ENCODE measurements at regions not wholly inside any gene's neighbourhood (a gene's known extent, or its start where the extent isn't known, plus 50 kb on each side); places are given as distances from the start of the nearest gene placed in this dataset.

DNA sequence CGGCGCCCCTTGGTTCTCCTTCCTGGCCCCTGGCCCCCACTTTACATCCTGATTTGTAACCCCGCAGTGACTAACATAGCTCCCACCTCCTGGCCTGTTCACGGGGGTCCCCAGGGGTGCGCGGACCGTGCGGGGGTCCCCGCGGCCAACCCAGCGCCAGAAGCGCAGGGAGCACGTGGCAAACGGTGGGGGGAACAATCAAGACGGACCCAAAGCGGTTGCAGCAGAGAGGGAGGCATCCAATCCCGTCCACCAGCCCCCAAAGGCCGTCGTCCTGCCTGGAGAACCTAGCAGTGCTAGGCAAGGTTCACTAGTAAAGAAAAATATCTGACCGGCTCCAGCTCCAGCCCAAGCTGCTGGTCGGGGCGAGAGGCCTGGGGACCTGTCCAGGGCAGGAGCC lies 201.5 kb downstream of the AUH start:
- no peak for TF ChIP-seq GLIS3 (CRISPR knock-in tag; IDR thresholded peaks at IDR 0.05)
- no peak for TF ChIP-seq OSR1 (CRISPR knock-in tag; IDR thresholded peaks at IDR 0.05)
- no peak for TF ChIP-seq ZFP3 (CRISPR knock-in tag; IDR thresholded peaks at IDR 0.05)
- no peak for TF ChIP-seq TCF4 (CRISPR knock-in tag; IDR thresholded peaks at IDR 0.05; ENCODE audit: borderline replicate concordance)
- no peak for TF ChIP-seq ISL1 (CRISPR knock-in tag; IDR thresholded peaks at IDR 0.05)
- no peak for TF ChIP-seq ESRRG (CRISPR knock-in tag; IDR thresholded peaks at IDR 0.05)
- no peak for TF ChIP-seq ZFP30 (CRISPR knock-in tag; IDR thresholded peaks at IDR 0.05)
- no peak for TF ChIP-seq ARNTL (CRISPR knock-in tag; IDR thresholded peaks at IDR 0.05; ENCODE audit: borderline replicate concordance, low read depth)
- TF ChIP-seq BACH2 (CRISPR knock-in tag; IDR thresholded peaks at IDR 0.05; ENCODE audit: borderline replicate concordance), result no peak
- TF ChIP-seq ZNF8 (CRISPR knock-in tag; IDR thresholded peaks at IDR 0.05), result no peak
- no peak for ATAC-seq

DNA sequence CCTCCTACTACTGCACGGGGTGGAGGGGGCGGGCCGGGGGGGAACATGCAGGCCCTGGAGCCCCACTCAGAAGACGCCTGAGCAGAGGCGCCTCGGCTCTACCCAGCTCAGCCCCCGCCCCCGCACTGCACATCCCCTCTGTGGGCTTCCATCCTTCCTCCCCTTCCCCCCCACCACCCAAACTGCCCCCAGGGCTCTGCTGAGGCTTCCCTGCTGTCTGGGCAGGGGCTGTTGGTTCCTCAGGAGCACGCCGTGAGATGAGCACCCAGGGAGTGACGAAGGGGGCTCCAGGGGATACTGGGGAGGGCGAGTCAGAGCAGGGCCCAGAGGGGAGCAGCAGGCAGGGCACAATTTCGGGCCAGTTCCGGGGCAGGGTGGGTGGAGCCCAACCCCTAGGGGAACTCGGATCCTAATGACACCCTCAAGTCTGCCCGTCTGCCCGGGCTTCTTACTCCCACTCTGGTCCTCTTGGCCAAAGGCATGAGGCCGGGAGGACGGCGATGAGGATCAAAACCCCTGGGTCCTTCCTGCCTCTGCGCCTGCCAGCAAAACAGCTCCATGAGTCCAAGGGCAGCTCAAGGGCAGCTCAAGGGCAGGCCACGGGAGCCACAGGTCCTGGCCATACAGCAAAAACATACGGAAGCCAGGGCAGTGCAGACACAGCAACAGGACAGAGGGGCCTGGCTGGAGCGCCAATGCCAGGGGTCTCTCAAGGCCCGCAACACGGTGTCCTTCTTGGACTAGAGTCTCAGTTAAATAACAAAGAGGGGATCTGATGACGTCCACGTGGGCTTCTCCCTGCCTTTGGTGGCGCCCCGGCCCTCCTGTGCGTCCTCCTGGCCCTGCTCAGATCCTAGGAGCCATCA lies 200.9 kb downstream of the AUH start:
- TF ChIP-seq, protein P1, sequence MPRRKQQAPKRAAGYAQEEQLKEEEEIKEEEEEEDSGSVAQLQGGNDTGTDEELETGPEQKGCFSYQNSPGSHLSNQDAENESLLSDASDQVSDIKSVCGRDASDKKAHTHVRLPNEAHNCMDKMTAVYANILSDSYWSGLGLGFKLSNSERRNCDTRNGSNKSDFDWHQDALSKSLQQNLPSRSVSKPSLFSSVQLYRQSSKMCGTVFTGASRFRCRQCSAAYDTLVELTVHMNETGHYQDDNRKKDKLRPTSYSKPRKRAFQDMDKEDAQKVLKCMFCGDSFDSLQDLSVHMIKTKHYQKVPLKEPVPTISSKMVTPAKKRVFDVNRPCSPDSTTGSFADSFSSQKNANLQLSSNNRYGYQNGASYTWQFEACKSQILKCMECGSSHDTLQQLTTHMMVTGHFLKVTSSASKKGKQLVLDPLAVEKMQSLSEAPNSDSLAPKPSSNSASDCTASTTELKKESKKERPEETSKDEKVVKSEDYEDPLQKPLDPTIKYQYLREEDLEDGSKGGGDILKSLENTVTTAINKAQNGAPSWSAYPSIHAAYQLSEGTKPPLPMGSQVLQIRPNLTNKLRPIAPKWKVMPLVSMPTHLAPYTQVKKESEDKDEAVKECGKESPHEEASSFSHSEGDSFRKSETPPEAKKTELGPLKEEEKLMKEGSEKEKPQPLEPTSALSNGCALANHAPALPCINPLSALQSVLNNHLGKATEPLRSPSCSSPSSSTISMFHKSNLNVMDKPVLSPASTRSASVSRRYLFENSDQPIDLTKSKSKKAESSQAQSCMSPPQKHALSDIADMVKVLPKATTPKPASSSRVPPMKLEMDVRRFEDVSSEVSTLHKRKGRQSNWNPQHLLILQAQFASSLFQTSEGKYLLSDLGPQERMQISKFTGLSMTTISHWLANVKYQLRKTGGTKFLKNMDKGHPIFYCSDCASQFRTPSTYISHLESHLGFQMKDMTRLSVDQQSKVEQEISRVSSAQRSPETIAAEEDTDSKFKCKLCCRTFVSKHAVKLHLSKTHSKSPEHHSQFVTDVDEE (CRISPR knock-in tag; IDR thresholded peaks at IDR 0.05), result no peak
- TF ChIP-seq, protein P2, sequence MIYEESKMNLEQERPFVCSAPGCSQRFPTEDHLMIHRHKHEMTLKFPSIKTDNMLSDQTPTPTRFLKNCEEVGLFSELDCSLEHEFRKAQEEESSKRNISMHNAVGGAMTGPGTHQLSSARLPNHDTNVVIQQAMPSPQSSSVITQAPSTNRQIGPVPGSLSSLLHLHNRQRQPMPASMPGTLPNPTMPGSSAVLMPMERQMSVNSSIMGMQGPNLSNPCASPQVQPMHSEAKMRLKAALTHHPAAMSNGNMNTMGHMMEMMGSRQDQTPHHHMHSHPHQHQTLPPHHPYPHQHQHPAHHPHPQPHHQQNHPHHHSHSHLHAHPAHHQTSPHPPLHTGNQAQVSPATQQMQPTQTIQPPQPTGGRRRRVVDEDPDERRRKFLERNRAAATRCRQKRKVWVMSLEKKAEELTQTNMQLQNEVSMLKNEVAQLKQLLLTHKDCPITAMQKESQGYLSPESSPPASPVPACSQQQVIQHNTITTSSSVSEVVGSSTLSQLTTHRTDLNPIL (CRISPR knock-in tag; IDR thresholded peaks at IDR 0.05; ENCODE audit: low read depth), result no peak
- TF ChIP-seq BACH2 (CRISPR knock-in tag; IDR thresholded peaks at IDR 0.05; ENCODE audit: borderline replicate concordance), result no peak
- no peak for TF ChIP-seq ZC3H10 (CRISPR knock-in tag; IDR thresholded peaks at IDR 0.05)
- no peak for TF ChIP-seq CSDC2 (CRISPR knock-in tag; IDR thresholded peaks at IDR 0.05)
- no peak for TF ChIP-seq ESRRG (CRISPR knock-in tag; IDR thresholded peaks at IDR 0.05)
- no peak for TF ChIP-seq OSR1 (CRISPR knock-in tag; IDR thresholded peaks at IDR 0.05)
- TF ChIP-seq, protein P3, sequence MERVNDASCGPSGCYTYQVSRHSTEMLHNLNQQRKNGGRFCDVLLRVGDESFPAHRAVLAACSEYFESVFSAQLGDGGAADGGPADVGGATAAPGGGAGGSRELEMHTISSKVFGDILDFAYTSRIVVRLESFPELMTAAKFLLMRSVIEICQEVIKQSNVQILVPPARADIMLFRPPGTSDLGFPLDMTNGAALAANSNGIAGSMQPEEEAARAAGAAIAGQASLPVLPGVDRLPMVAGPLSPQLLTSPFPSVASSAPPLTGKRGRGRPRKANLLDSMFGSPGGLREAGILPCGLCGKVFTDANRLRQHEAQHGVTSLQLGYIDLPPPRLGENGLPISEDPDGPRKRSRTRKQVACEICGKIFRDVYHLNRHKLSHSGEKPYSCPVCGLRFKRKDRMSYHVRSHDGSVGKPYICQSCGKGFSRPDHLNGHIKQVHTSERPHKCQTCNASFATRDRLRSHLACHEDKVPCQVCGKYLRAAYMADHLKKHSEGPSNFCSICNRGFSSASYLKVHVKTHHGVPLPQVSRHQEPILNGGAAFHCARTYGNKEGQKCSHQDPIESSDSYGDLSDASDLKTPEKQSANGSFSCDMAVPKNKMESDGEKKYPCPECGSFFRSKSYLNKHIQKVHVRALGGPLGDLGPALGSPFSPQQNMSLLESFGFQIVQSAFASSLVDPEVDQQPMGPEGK (CRISPR knock-in tag; IDR thresholded peaks at IDR 0.05; ENCODE audit: borderline replicate concordance), result no peak
- no peak for TF ChIP-seq GLIS3 (CRISPR knock-in tag; IDR thresholded peaks at IDR 0.05)
- TF ChIP-seq, protein P4, sequence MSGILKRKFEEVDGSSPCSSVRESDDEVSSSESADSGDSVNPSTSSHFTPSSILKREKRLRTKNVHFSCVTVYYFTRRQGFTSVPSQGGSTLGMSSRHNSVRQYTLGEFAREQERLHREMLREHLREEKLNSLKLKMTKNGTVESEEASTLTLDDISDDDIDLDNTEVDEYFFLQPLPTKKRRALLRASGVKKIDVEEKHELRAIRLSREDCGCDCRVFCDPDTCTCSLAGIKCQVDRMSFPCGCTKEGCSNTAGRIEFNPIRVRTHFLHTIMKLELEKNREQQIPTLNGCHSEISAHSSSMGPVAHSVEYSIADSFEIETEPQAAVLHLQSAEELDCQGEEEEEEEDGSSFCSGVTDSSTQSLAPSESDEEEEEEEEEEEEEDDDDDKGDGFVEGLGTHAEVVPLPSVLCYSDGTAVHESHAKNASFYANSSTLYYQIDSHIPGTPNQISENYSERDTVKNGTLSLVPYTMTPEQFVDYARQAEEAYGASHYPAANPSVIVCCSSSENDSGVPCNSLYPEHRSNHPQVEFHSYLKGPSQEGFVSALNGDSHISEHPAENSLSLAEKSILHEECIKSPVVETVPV (CRISPR knock-in tag; IDR thresholded peaks at IDR 0.05), result no peak
- no peak for TF ChIP-seq PPARA (CRISPR knock-in tag; IDR thresholded peaks at IDR 0.05; ENCODE audit: borderline replicate concordance)
- TF ChIP-seq ISL1 (CRISPR knock-in tag; IDR thresholded peaks at IDR 0.05), result no peak
- TF ChIP-seq TOX (CRISPR knock-in tag; IDR thresholded peaks at IDR 0.05; ENCODE audit: borderline replicate concordance), result no peak
- no peak for TF ChIP-seq TCF4 (CRISPR knock-in tag; IDR thresholded peaks at IDR 0.05; ENCODE audit: borderline replicate concordance)
- no peak for TF ChIP-seq SNAI2 (CRISPR knock-in tag; IDR thresholded peaks at IDR 0.05)
- no peak for ATAC-seq

DNA sequence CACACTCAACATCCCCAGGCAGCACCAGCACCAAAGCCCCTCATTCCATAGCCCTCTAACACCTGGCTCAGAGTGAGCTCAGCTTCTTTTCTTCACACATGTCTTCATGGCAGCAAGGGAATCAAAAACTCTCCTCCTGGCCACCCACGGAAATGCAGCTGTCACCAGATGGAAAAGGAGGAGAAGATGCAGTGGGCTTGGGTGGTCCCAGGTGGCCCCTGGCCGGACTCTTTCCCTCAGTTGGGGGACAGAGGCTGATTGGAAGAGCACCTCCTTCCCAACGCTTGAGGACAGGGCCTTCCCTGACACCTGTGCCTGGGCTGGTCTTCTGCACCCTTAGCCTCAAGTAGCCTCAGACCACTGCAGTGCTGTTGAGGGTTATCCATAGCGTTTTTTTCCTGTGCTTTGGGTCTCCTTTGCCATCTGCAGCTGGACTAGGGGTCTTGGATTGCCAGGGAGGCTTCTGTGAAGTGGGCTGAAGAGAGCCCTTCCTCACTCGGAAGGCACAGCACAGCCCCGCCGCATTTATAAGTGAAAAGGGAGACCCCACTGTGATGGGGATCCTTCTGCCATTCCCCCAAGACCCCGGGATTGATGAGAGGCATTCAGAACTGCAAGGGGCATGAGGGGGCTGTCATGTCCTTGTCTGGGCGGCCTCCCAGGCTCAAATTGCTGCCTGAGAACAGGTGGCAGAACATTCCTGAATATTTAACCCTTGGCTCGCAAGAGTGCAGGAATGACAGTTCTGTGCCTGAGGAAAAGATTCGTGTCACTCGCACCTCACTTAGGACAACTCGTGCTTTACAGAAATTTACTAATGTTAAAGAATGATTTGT lies 200.0 kb downstream of the AUH start:
- no peak for ATAC-seq
- no peak for TF ChIP-seq PPARA (CRISPR knock-in tag; IDR thresholded peaks at IDR 0.05; ENCODE audit: borderline replicate concordance)
- no peak for TF ChIP-seq ESRRG (CRISPR knock-in tag; IDR thresholded peaks at IDR 0.05)
- TF ChIP-seq SNAI2 (CRISPR knock-in tag; IDR thresholded peaks at IDR 0.05), result no peak
- no peak for TF ChIP-seq ZNF70 (CRISPR knock-in tag; IDR thresholded peaks at IDR 0.05)
- no peak for TF ChIP-seq RARB (CRISPR knock-in tag; IDR thresholded peaks at IDR 0.05)
- no peak for TF ChIP-seq ZNF8 (CRISPR knock-in tag; IDR thresholded peaks at IDR 0.05)
- no peak for TF ChIP-seq ZC3H10 (CRISPR knock-in tag; IDR thresholded peaks at IDR 0.05)
- no peak for TF ChIP-seq GLIS3 (CRISPR knock-in tag; IDR thresholded peaks at IDR 0.05)
- TF ChIP-seq ZNF565 (CRISPR knock-in tag; conservative IDR thresholded peaks at IDR 0.05; ENCODE audit: low read depth), result no peak
- TF ChIP-seq, protein P5, sequence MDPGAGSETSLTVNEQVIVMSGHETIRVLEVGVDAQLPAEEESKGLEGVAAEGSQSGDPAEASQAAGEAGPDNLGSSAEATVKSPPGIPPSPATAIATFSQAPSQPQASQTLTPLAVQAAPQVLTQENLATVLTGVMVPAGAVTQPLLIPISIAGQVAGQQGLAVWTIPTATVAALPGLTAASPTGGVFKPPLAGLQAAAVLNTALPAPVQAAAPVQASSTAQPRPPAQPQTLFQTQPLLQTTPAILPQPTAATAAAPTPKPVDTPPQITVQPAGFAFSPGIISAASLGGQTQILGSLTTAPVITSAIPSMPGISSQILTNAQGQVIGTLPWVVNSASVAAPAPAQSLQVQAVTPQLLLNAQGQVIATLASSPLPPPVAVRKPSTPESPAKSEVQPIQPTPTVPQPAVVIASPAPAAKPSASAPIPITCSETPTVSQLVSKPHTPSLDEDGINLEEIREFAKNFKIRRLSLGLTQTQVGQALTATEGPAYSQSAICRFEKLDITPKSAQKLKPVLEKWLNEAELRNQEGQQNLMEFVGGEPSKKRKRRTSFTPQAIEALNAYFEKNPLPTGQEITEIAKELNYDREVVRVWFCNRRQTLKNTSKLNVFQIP (CRISPR knock-in tag; IDR thresholded peaks at IDR 0.05; ENCODE audit: borderline replicate concordance, low read depth), result no peak
- TF ChIP-seq, protein P2 (CRISPR knock-in tag; IDR thresholded peaks at IDR 0.05; ENCODE audit: low read depth), result no peak
- TF ChIP-seq BACH2 (CRISPR knock-in tag; IDR thresholded peaks at IDR 0.05; ENCODE audit: borderline replicate concordance), result no peak
- no peak for TF ChIP-seq ISL1 (CRISPR knock-in tag; IDR thresholded peaks at IDR 0.05)
- TF ChIP-seq ZFP30 (CRISPR knock-in tag; IDR thresholded peaks at IDR 0.05), result no peak
- no peak for TF ChIP-seq OSR1 (CRISPR knock-in tag; IDR thresholded peaks at IDR 0.05)
- no peak for TF ChIP-seq TCF4 (CRISPR knock-in tag; IDR thresholded peaks at IDR 0.05; ENCODE audit: borderline replicate concordance)
